HG02973 (cell line): ENCODE measurements at regions not wholly inside any gene's neighbourhood (a gene's known extent, or its start where the extent isn't known, plus 50 kb on each side); places are given as distances from the start of the nearest gene placed in this dataset.
A peak's percentile ranks its signal among the peaks of the same experiment; 100 is the strongest.
"Not testable (repeated sequence)": the region's sequence is repeated elsewhere in the genome, so short reads cannot be mapped to it uniquely, and the experiment has no call there.

Experiments used
- ATAC-seq: cut with Tn5 transposase; IDR thresholded peaks from one replicate; pipeline ENCODE4 v1.9.1; 2021; ENCODE audit warnings: moderate library complexity; ENCODE audit not compliant: unreplicated experiment

DNA sequence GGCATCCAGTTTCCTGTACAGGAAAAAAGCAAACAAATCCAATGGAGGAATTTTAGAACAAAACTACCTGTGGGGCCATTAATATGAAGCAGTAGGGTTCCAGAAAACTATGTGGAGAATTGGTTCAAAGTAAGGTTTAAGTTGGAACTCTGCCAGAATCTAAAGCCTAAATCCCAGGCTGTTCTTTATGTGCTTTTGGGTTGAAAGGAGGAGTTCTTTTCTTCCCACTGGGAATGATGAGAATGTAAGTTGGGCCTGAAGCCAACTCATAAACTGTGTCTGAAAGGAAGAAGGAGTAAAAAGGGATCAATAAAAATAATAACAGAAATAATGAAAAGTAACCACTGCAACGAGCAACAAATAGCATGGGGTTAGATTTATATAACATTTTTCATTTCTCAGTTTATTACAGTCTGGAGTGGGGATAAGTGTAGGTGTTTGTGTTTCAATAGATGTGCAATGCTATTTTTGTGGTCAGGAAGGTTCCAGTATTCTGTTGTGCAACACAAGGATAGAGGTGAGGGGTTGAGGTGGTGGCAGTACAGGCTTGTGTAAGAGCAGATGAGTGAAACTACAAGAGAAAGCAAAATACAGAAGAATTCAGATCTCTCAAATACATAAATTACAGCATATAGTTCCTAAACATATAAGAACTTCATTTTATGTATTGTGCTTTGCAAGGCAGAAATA, 373.6 kb downstream of the EMP1 start:
- ATAC-seq: no peak

DNA sequence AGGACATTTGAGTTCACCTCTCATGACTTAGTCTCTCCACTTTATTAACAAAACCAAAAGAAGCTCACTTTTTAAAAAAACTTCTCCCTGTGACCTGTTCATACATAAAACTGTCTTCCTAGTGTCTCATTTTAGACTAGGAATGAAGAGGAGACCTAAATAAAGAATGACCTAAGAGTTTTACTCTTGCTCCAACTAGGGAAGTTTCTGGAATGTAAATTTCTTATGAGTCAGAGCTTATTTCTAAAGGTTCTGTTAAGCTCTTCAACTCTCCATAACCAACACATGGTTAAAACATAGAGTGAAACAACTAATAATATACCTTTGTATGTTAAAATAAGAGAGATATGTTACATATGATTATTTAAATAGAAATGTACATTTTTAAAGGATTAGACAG, 369.8 kb downstream of the EMP1 start:
- ATAC-seq: no peak

DNA sequence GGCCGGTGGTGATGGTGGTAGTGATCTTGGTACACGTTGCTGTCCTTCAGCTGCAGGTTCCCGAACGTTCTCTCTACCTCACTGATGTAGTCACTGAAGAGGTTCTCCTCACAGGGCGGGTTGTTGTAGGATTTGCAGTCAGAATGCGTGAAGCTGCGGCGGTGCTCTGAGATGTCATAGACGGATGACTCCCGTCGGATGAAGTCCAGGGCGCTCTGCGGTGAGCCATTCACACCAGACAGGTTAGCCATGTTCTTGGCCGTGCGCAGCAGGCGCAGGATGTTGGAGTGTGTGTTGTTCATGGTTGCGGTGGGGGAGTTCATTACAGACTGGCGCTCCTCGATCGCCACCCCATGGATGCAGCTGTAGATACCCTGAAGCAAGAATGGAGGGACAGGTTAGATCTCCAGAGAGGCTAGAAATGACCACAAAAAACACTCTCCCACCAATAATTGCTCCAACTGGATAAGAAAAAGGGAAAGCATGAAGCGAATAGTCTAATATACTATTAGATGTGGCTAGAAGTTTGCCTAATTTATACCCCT, 367.8 kb downstream of the EMP1 start:
- no peak for ATAC-seq

DNA sequence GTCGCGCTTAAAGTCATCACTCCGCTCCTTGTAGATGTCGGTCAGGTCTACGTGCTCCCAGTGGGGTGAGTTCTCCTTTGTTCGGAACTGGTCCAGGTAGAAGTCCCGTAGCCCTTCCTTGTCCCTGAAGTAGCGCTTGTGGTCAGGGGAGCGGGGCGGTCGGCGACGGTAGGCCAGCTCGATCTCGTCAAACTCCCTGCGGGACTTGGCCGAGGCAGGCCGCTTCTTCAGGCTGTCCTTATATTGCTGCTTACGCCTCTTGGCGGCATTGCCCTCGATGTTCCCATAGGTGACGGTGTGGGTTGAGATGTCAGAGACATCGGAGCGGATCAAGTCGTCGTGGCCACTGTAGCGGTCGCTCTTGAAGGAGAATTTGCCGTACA, 367.2 kb downstream of the EMP1 start:
- ATAC-seq: no peak

DNA sequence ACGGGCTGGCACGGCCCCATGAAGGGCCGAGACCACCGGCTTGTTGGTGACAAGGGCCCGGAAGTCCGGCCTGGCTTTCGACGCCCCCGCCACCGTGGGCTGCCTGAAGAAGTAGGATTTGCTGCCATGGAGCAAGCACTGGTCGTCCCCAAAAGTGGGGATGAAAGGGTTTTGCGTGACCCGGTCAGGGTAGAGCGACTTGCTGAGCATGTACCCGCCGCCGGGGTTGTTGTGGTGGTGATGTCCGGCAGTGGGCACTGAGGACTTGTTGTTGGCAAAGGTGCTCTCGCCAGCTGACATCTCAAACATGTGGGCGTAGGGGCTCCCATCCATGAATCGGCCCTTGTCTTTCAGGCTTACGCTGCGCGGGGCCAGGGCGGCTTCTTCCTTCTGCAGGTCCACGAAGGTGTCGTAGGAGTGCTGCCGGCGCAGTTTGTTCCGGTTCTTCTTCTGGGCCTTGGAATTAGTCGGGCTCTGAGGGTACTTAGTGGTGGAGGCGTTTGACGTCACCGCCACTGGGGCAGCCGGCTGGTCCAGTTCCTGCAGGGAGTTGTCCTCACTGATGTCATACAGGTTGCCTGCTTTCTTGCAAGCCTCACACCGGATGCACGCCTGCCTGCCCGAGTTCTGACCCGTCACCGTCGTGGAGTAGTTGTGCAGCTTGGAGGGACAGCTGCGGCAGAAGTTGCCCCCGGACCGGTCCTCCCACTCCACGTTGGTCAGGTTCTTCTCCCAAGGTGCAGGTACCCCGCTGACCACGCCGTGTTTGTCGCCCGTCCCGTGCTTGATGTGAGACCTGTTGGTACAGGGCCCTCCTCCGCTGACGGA, 366.6 kb downstream of the EMP1 start:
- no peak for ATAC-seq

DNA sequence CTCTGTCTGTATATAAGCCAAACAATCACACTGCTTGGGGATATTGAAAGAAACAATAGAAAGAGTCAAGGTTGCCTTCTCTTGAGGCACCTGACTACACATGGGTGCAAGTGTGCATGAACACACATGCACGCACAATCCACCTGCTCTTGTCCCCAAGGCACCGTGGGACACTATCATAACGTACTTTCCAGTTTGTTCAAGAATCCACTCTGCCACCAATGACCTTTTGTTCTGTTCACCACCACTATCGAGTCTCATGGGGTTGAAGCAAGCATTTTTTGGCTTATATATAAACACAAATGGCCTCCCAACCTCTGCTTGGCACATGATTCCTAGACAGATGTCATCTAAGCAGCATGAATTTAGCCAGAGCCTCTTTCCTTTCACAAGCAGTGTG, 365.4 kb downstream of the EMP1 start:
- no peak for ATAC-seq

DNA sequence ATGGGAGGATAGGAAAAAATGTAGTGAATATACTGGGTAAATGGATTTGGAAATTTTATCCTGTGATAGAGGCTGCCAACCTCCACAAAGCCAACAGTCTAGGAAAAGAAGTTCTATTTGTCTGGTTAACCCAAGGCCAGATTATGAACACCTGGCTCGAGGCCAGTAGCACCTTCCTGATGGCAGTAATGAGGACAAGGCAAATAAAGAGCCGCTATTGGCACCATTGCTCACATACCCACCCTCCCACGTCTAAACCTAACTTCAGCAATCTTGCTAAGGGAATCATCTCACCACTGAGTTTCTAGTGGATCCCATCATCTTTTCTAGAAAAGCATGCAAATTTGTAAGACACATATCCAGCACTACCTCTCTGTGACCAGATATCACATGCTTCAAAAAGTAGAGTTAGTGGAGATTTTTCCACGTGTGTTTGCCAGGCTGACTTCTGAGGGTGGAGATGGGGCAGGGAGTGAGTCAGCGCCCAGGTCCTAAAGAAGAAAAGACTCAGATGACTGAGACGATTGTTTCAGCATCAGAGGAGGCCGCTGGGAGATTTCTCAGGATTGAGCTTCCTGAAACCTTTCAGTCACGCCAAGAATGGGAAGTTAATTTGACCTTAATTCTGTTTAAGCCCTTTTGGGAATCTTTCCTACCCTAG, 362.9 kb downstream of the EMP1 start:
- no peak for ATAC-seq

DNA sequence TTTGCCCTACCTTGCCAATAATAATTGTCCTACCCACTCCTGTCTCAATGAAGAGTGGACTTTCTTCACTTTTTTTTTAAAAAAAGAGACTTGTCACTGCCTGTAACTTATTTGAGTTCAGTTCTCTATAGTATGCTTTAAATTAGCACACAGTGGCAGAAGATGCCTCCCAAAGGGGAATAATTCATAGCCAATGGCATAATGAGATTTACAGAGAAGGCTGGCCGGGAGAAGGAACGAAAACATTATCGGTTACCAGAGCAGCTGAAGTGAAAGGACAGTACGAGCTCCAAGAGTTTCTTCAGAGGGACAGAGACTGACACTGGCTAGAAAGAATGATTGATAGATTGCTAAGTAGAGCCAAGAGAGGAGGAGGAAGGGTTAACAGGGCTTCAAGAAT, 356.3 kb downstream of the EMP1 start:
- no peak for ATAC-seq

DNA sequence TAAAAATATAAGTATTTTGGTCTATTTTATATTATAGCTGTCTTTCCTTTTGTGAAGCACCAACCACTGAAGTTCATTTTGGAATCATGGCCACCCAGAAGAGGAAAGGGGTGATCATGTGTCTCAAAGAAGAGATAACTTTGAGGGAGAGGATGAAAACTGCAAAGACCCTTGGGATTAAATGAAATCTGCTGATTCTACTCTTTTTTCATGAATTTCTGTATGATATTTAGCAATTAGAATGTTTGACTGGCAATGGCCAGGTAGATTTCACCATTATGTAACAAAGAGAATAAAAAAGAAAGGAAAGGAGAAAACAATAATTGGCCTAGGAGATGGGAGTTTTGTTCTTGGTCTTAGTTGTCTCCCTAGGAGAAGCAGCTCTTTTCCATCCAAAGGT, 350.8 kb downstream of the EMP1 start:
- ATAC-seq: no peak

DNA sequence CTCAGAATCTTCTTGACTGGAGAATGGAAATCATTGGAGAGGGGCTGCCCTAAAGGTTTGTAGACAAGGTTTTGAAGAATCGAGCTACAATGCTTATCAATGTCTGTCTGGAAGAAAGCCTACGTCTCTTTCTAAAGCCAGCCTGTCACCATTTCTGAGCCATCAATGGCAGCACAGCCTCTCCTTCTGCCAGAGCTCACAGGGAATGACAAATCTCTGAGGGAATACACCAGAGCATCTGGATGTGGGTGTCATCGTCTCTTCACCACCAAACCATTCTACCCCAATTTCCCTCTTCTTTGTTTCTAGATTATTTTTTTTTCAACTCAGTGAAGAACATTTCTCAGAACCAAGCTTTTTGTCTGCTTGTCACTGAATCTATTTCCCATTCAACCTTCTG, 349.7 kb downstream of the EMP1 start:
- ATAC-seq: no peak

DNA sequence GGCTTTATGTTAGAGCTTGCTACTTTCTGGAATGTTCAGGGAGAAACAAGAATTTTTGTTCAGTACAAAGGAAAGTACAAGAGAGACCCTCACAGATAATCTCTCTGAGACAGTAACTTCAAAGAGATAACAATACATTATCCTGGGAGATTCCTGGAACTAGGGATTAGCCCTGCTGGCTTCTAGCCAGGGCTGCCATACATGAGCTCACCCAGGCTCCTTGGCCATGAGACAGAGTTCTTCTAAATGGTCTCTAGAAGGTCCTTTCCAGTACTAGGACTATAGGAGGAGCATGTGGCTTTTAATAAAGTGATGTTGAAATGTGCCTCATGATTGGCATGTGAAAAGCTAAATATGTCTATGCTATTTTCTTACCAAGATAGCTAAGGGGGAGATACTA, 342.5 kb downstream of the EMP1 start:
- ATAC-seq: no peak

DNA sequence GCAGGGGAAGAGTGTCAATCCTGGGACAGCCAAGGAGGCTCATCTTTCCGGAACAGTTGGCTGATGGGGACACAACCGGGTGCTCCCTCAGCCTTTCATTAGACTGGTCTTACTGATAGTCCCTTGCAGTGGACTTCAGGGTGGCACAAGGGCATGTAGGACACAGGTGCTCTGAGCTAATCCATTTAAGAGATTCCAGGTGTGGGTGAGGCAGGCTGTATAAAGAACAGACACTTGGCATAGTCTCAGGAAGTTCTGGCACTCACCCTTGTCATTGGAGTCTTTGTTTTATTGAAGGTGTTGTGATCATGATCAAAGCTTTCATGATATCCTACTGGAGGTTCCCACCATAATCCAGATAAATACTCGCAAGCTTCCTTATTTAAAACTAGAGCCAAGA, 341.6 kb downstream of the EMP1 start:
- ATAC-seq: no peak

DNA sequence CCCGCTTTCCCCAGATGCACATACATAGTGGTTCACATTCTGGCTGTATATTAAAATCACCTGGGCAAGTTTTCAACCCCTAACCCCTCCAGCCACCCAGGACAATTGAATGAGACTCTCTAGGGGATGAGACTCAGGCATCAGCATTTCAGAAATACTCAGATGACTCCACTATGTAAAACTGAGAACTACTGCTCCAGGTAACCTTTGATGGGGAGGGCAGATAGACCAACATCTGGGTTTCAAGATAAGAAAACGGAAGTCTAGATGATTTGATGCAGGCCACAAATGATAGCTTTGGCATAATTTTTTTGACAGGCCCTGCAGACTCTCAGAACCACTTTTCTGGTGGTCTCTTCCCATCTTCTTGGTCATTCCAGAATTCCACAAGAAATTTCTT, 341.1 kb downstream of the EMP1 start:
- ATAC-seq: no peak

DNA sequence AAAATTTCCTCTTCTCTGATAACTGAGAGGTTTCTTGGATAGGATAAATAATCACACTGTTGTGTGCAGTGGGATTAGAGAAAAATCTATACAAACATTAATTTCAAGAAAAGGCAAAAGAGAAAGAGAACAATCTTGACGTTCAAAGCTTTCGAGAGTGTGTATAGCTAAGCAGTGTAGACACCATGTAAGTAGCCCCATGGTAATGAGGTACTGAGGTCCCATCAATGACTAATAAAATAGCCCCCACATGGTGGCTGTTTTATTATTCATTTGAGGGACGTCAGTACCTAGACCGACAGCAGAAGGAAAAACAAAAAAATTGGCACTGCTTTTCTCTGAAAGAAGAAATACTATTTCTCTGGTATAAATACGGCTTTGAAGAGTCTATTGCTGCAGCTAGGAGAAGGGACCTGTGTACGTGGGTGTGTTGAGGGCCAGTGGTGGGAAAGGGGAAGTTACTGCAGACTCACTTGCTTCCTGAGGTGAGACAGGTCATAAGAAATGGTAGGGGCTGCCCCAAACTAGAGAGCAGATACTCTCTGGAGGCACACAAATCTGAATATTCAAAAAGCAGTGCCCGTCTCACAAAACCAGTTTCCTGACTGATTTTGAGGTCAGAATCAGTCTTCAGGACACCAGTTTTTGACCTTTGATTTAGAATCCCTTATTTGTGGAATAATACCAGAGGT, 339.8 kb downstream of the EMP1 start:
- peak; percentile 96 for ATAC-seq

DNA sequence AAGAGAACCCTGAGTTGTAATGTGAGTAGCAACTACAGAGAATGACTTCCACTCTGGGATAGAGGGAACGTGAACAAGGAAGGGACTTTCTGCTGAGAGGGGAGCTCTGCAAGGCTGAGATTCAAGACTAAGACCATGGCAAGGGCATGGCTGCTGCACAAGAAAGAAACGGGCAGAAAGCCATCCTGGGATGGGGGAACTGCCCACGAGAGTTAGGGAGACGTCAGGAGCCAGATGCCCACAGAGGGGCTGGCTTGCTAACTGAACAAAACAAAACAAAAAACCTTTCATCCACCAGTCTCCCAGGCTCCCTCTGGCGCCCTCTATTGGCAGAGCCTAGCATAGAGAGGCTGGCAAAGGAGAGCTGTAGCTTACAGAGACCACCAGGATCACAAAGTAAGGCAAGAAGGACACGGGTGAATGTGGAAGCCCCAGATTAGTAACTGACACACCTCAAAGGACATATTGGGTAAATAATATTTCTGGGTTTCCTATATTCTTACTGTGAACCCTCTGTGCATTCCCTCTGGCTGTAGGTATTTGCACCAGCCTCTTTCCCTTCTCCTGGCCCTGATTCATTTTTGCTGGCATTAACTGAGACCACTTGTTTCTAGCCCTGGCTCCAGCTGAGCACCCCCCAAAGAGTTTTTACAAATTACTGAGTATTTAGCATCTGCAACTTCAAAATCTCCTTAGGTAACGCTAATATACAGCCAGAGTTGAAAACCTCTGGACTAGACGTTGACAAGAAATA, 338.3 kb downstream of the EMP1 start:
- no peak for ATAC-seq

DNA sequence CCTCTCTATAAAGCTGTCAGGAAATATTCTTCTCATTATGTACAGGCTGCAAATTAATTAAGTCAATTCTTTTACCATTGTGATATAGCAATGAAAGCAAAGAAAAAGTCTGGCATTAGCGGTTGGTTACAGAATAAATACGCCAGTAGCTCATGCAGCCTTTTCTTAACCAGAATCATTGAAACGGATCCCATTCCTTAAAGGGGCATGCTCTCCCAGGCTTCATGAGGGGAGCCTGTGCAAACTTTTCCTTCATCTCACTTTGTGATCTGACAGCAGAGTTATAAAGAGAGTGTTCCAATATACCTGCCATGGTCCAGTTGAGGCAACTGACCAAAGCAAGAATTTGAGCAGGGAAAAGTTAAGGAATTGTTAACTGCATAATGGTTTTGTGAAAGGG, 337.7 kb downstream of the EMP1 start:
- no peak for ATAC-seq

DNA sequence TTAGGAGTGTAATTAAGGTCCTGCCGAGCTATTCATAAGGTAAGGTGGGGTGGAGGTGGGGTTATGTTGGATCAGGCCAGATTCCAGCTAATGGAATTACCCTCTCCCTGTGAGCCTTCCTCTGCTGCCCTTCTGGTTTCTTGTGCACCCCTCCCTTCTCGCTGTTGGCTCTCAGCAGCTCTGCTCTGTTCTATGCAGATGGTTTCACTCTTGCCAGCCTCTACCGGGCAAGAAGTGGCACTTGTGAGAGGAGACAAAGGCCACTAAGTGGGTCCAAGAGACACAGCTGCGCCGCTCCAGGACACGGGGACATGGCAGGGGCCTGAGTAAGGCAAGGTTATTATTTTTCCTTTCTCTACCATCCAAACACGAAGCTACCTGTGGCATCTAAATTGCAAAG, 334.4 kb downstream of the EMP1 start:
- no peak for ATAC-seq

DNA sequence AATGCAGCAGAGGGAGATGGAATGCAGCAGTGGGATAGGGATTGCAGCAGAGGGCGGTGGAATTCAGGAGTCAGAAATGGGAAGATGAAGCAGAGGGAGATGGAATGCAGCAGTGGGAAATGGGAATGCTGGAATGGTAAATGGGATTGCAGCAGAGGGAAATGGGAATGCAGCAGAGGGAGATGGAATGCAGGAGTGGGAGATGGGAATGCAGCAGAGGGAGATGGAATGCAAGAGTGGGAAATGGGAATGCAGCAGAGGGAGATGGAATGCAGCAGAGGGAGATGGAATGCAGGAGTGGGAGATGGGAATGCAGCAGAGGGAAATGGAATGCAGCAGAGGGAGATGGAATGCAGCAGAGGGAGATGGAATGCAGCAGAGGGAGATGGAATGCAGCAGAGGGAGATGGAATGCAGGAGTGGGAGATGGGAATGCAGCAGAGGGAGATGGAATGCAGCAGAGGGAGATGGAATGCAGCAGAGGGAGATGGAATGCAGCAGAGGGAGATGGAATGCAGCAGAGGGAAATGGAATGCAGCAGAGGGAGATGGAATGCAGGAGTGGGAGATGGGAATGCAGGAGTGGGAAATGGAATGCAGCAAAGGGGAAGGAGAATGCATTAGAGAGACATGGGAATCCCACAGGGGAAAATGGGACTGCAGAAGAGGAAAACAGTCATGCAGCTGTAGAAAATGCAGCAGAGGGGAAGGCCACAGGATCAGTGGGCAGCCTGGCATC, 329.8 kb downstream of the EMP1 start:
- not testable (repeated sequence) for ATAC-seq

DNA sequence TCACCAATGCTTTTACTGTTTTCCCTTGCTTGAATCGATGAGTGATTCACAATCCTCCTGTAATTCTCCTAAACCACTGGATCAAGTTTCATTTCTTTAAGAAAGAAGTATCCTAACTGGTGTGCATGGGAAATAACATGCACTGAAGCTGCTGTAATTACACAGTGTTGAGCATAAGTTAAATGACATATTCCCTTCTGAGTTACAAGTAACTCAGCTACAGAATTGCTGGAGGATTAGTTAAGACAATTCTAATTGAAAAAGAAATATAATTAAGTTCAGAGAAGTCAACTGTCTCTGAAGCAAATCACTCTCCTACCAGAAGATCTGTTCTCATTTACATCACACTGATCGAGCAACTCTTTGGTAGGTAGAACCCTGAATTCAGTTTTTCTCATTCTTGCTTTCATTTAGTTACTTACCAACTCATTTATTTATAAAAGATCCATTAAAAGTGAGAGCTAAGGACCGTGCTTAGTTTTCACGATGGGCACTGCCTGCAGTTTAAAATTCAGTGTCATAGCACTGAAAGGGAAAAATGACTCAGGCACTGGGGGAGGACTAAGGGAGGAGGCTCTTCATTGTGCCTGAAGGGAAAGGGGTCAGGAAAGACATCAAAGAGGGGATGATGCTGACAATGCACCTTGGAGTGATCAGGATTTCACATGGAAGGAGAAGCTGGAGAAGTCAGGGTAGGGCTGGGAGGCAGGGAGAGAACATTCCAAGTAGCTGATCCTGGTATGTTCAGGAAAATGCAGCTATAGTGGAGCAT, 327.2 kb downstream of the EMP1 start:
- no peak for ATAC-seq
